HG03520 (cell line): ENCODE measurements at regions not wholly inside any gene's neighbourhood (a gene's known extent, or its start where the extent isn't known, plus 50 kb on each side); places are given as distances from the start of the nearest gene placed in this dataset.

Experiments
- ATAC-seq: cut with Tn5 transposase; IDR thresholded peaks from one replicate; pipeline ENCODE4 v1.9.1; 2021; ENCODE audit warnings: mild to moderate bottlenecking, moderate library complexity; ENCODE audit not compliant: unreplicated experiment

DNA sequence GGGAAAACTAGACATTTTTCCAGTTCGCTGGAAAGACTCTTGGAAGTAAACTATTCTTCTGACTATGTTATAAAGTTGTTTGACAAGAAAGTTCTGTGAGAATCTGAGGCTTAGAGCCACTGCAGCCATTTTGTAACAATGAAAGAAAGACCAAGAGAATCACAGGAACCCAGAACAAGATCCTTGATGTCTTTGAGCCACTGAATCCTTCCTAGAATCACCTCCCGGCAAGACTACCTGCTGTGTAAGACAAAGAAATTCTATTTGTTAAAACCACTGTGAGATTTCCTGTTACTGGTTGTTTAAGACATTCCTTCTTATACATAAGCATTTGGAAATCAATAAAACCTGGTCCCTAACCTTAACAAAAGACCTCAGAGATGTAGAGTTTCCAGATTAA lies 175.7 kb upstream of the RASGEF1B start:
- no peak for ATAC-seq

DNA sequence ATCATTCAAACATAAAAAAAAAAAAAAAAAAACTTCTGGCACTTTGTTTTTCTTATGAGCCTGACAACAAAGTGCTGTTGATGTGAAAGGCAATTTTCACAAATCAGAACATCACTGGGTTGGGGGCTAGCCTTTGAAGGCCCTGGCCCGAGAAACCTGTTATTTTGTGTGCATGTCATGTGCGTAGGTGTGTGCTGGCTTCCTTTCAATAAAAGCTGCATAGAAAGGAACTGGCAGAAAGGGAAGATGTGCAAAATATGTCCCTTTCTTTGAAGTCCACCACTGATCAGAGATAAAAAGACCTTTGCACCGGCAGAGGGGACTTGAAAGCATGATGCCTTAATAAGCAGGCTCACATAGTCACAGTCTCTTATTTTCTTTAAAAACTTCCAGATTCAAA lies 170.8 kb upstream of the RASGEF1B start:
- ATAC-seq, result no peak

DNA sequence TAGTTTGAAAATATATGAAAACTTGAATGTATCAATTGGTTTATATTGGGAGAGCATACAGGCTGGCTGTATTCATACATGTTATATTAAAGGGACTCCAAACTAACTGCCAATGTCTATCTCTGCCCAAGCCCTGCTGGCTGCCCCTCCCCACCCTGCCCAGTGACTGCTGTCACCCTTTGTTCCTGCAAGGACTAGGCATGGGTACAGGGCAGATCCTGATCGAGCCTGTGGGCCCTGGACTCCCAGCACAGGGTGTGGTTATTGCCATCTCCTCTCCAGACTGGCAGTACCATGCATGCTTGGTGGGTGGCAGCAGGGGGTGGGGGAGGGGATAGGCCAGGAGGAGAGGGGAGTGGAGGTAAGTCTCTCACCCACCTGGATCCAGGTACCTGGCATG lies 167.5 kb upstream of the RASGEF1B start:
- ATAC-seq, result no peak

DNA sequence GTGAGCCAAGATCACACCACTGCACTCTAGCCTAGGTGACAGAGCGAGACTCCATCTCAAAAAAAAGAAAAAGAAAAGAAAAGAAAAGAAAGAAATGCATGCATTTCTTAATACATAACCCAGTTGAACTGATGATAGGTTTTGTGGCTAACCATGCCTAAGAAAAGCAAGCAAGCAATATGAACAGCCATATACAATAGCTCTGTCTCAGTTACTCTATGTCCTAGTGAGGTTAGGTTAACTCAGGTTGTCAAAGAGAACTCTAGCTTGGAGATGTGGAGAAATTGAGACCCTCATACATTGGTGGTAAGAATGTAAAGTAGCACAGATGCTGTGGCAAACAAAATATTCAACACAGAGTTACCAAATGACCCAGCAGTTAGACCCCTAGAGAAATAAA lies 167.0 kb upstream of the RASGEF1B start:
- no peak for ATAC-seq

- ATAC-seq, result peak; percentile 94
These were observed 164.0 kb upstream of the RASGEF1B start for GRCh38 chr4:81635739-81636138.

GRCh38 chr4:81634766-81635549 lies 163.3 kb upstream of the RASGEF1B start:
- ATAC-seq, result no peak

DNA sequence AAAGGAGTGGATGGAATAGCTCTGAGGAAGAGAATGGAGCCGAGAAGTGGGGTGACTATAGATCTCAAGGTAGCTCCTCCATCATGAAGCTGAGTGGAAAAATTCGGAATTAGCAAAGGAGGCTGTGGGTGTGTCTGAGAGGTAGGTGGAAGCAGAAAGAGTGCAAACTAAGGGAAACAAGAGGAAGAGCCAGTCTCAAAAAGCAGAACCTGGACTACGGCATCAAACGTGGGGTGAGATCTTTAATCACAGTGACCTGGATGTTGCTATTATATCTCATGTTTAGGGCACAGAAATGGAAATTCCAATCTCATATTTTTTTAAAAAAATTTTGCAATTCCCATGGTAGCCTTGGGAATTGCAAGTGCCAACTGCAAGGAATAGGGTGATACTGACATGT lies 162.5 kb upstream of the RASGEF1B start:
- ATAC-seq, result no peak

DNA sequence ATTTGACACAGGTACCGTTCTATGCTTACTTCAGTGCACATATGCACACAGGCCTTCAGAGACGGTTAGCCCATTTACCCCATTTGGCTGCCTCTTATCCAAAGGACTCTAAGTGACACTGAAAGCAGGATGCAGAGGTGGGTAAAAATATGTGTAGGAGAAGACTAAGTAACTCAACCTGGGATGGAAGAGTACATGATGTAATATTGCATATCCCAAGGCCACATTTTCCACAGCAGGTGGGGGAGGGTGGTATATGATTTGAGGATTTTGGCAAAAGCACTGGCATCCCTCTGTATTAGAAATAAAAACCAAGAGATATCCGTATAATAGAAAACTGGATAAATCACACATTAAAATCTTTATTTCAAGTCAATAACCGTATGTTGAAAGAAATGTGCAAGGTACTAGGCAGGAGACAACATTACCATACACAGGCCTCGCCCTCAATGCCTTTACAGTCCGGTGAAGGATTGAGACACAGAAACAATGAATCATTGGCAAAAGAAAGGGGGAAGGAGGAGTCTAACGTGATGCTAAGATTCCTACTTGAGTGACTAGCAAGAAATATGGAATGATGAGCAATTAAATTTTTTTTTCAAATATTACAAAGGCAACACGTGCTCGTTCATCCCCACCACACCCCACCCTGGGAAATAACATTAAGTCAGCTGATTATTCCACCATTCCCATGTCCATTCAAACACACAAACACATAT lies 161.0 kb upstream of the RASGEF1B start:
- no peak for ATAC-seq

DNA sequence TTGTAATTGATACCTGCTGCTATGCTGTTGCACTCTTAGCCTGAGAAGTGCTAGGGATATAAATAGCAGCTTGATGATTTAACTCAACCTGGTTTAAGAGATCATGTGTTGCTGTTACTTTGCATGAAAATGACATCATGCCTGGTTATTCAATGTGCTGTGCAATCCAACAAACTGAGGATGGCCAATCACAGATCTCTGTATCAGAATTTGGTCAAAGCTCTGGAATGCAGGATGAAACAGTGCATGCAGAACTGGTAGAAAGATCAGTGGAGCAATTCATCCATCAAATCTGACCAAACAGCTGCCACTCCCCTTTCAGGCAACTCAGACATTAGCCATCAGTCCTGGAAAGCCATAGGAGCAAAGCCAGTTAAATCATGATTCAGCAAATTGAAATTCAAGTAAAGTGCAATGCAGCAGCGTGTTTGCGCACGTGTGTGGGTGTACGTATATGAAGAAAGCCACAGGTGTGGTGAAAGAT lies 160.3 kb upstream of the RASGEF1B start:
- ATAC-seq, result peak; percentile 46

- ATAC-seq, result no peak
These were observed 157.7 kb upstream of the RASGEF1B start for GRCh38 chr4:81629366-81629765.

- ATAC-seq, result no peak
These were observed 156.8 kb upstream of the RASGEF1B start for GRCh38 chr4:81628489-81628888.

- ATAC-seq, result no peak
These were observed 155.9 kb upstream of the RASGEF1B start for GRCh38 chr4:81627590-81627989.

DNA sequence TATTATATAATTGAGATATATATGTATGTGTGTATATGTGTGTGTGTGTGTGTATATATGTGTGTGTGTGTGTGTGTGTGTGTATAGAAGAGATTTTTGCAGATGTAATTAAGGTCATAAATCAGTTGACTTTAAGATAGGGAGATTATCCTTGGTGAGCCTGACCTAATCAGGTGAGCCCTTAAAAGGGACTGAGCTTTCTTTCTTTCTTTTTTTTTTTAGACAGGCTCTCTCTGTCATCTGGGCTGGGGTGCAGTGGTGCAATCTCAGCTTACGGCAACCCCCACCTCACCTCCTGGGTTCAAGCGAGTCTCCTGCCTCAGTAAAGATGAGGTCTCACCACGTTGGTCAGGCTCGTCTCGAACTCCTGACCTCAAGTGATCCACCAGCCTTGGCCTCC lies 155.1 kb upstream of the RASGEF1B start:
- no peak for ATAC-seq

GRCh38 chr4:81625422-81626417 lies 154.0 kb upstream of the RASGEF1B start:
- ATAC-seq, result no peak

DNA sequence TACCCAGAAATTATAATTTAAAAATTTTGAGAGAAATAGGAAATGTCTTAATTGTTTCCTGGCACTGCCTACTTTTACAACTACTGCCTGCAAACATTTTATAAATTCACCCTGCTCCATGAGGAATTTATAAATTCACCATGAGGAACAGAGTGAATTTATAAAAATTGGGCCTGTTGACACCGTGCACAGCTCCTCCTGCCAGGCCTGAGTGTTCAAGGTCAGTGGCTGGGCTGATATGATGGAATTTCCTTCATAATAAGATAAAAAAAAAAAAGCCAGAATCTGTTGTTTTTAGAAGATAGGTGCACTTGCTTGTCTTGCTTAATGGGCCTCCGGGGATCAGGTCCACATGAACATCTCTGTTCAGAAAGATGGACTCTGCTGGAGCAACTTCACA lies 151.7 kb upstream of the RASGEF1B start:
- ATAC-seq, result no peak

GRCh38 chr4:81622474-81623184 lies 150.9 kb upstream of the RASGEF1B start:
- ATAC-seq, result no peak

- ATAC-seq, result no peak
These were observed 150.3 kb upstream of the RASGEF1B start for GRCh38 chr4:81622028-81622427.

DNA sequence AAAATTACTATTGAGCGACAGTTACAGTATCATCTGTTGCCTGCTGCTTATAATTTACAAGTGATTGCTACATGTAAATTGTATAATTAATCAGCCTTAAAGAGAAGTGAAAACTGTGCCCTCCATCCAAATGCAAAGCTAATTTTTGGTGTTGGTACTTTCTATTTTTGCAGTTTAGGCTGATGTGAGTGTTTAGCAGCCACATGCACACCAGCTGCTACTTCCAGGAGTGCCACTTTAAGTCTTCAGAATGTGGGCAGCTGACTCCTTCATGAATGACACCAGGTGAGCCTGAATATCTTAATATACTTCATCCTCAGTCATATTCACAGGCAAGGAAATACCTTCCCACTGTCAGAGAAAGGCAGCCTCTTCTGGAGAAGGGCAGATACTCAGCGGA lies 149.8 kb upstream of the RASGEF1B start:
- ATAC-seq, result no peak

GRCh38 chr4:81620442-81620841 lies 148.7 kb upstream of the RASGEF1B start:
- no peak for ATAC-seq

- no peak for ATAC-seq
These were observed 145.8 kb upstream of the RASGEF1B start for GRCh38 chr4:81617545-81617944.
